Neuronal stem cell (in vitro differentiated cells): ENCODE measurements at regions not wholly inside any gene's neighbourhood (a gene's known extent, or its start where the extent isn't known, plus 50 kb on each side); places are given as distances from the start of the nearest gene placed in this dataset.

ENCODE experiments used
- DNase-seq: peaks from one replicate; pipeline ENCODE4 v3.0.0-alpha.2; 2013; ENCODE audit warnings: low spot score
- H2AFZ ChIP-seq: one replicate; pipeline ENCODE4 v1.6.1; 2013; ENCODE audit warnings: mild to moderate bottlenecking, low read length, inconsistent platforms
- H2AK5ac ChIP-seq: 2 replicates; pipeline ENCODE4 v1.6.1; 2013; ENCODE audit warnings: low read depth, mild to moderate bottlenecking, inconsistent platforms, low read length, moderate library complexity, mixed read lengths
- H2BK120ac ChIP-seq: 2 replicates; pipeline ENCODE4 v1.6.1; 2013; ENCODE audit warnings: low read depth, mild to moderate bottlenecking, inconsistent platforms, low read length, moderate library complexity, mixed read lengths
- H2BK12ac ChIP-seq: one replicate; pipeline ENCODE4 v1.6.1; 2013; ENCODE audit warnings: low read length, inconsistent platforms
- H2BK15ac ChIP-seq: 2 replicates; pipeline ENCODE4 v1.6.1; 2013; ENCODE audit warnings: mild to moderate bottlenecking, low read length, inconsistent platforms, mixed read lengths
- H2BK5ac ChIP-seq: one replicate; pipeline ENCODE4 v1.6.1; 2013; ENCODE audit warnings: inconsistent platforms, mild to moderate bottlenecking, low read length, moderate library complexity
- H3K14ac ChIP-seq: one replicate; pipeline ENCODE4 v1.6.1; 2013; ENCODE audit warnings: low read length, inconsistent platforms
- H3K18ac ChIP-seq: 2 replicates; pipeline ENCODE4 v1.6.1; 2013; ENCODE audit warnings: low read length, inconsistent platforms
- H3K23ac ChIP-seq: 2 replicates; pipeline ENCODE4 v1.6.1; 2013; ENCODE audit warnings: low read depth, mild to moderate bottlenecking, mixed read lengths, low read length, inconsistent platforms; ENCODE audit not compliant: poor library complexity
- H3K27ac ChIP-seq: replicated peaks from 3 replicates; pipeline ENCODE4 v1.5.1; 2013; ENCODE audit warnings: low read length, inconsistent platforms
- H3K27me3 ChIP-seq, 3 experiments: 2 replicates each; pipeline ENCODE4 v1.6.1; 2013; ENCODE audit warnings: low read length in 3 of 3, mild to moderate bottlenecking in 2 of 3, inconsistent platforms in 1 of 3, low read depth in 1 of 3, mixed read lengths in 1 of 3, moderate library complexity in 1 of 3; ENCODE audit not compliant: control insufficient read depth in 3 of 3, insufficient read depth in 3 of 3
- H3K36me3 ChIP-seq, 2 donors: replicated peaks in 1 of 2; 2 replicates each; pipeline ENCODE4 v1.6.1; 2013; ENCODE audit warnings: low read length in 2 of 2; ENCODE audit not compliant: control insufficient read depth in 2 of 2, insufficient read depth in 2 of 2
- H3K4ac ChIP-seq: 2 replicates; pipeline ENCODE4 v1.6.1; 2013; ENCODE audit warnings: inconsistent platforms, mild to moderate bottlenecking, low read length, moderate library complexity
- H3K4me1 ChIP-seq, 2 donors: 1 replicate in 1 of 2; 2 replicates in 1 of 2; pipeline ENCODE4 v1.6.1; 2013; ENCODE audit warnings: low read length in 2 of 2, low read depth in 1 of 2; ENCODE audit not compliant: control insufficient read depth in 2 of 2, insufficient read depth in 1 of 2
- H3K4me2 ChIP-seq: one replicate; pipeline ENCODE4 v1.6.1; 2013; ENCODE audit warnings: mild to moderate bottlenecking, low read length, inconsistent platforms; ENCODE audit not compliant: insufficient read depth, poor library complexity, severe bottlenecking
- H3K4me3 ChIP-seq, 2 donors: 2 replicates each; pipeline ENCODE4 v1.5.1; 2013; ENCODE audit warnings: low read length in 2 of 2, mild to moderate bottlenecking in 2 of 2, inconsistent platforms in 1 of 2, moderate library complexity in 1 of 2
- H3K79me1 ChIP-seq: one replicate; pipeline ENCODE4 v1.6.1; 2013; ENCODE audit warnings: low read depth, mild to moderate bottlenecking, inconsistent platforms, low read length, moderate library complexity
- H3K9ac ChIP-seq: one replicate; pipeline ENCODE4 v1.6.1; 2013; ENCODE audit warnings: mild to moderate bottlenecking, low read depth, low read length, inconsistent platforms; ENCODE audit not compliant: poor library complexity
- H3K9me3 ChIP-seq, 2 donors: replicated peaks in 1 of 2; 2 replicates each; pipeline versions ENCODE3 to v1.6.1; 2013; ENCODE audit warnings: low read length in 2 of 2, mild to moderate bottlenecking in 2 of 2, inconsistent platforms in 1 of 2, low read depth in 1 of 2, mixed read lengths in 1 of 2, moderate library complexity in 1 of 2; ENCODE audit not compliant: control insufficient read depth in 2 of 2, insufficient read depth in 1 of 2
- H4K8ac ChIP-seq: one replicate; pipeline ENCODE4 v1.6.1; 2013; ENCODE audit warnings: low read depth, mild to moderate bottlenecking, inconsistent platforms, low read length, moderate library complexity
- H4K91ac ChIP-seq: one replicate; pipeline ENCODE4 v1.6.1; 2013; ENCODE audit warnings: low read length, low read depth, mild to moderate bottlenecking, inconsistent platforms; ENCODE audit not compliant: poor library complexity
- WGBS, 2 donors: extraction: QIAGEN DNeasy Blood & Tissue Kit; methylation state at CpG; one replicate each; pipeline ENCODE4 v1.1.7; 2013; ENCODE audit warnings: missing lambda C conversion rate in 2 of 2, mixed read lengths in 1 of 2; ENCODE audit not compliant: insufficient read length in 2 of 2, insufficient replicate concordance in 1 of 2; ENCODE audit errors: extremely low coverage in 2 of 2; 5-methylcytosine and 5-hydroxymethylcytosine counted together

- Histone ChIP-seq H2AFZ (peak overlapping the region; percentile 71), H3K23ac (no peak overlapping the region), H4K8ac (no peak overlapping the region)
Measured at GRCh38 chr4:57191523-57192034, 81.4 kb upstream of the IGFBP7 start.

GRCh38 chr4:57190601-57191481, 80.7 kb upstream of the IGFBP7 start:
- Histone ChIP-seq H3K4me2 (no peak overlapping the region), H3K4me1 (peaks cover 7 to 18% of the 10 kb centered on the region in 2 donors), H2BK12ac (no peak overlapping the region), H2AK5ac (no peak overlapping the region), H3K14ac (no peak overlapping the region), H4K8ac (no peak overlapping the region), H3K27me3 (no peaks in the 10 kb centered on the region), H3K9ac (no peak overlapping the region), H2AFZ (no peak overlapping the region), H4K91ac (no peak overlapping the region), H3K27ac (no peak overlapping the region), H3K79me1 (no peaks in the 10 kb centered on the region), H2BK120ac (no peak overlapping the region), H3K4ac (no peak overlapping the region), H3K4me3 (no peak overlapping the region), H3K23ac (no peak overlapping the region), H2BK5ac (no peak overlapping the region), H3K36me3 (no peaks in the 10 kb centered on the region), H3K9me3 (no peaks in the 10 kb centered on the region), H3K18ac (no peak overlapping the region), H2BK15ac (no peak overlapping the region)
- DNase-seq: peak; percentile 47
- WGBS, 2 donors: no CpG with 5 or more reads among the region's 12 CpGs

More at GRCh38 chr4:57191523-57192034, 81.4 kb upstream of the IGFBP7 start:
- Histone ChIP-seq H3K27ac (no peak overlapping the region), H2AK5ac (no peak overlapping the region), H3K18ac (no peak overlapping the region), H3K9ac (no peak overlapping the region), H3K36me3 (no peaks in the 10 kb centered on the region), H2BK12ac (no peak overlapping the region), H3K14ac (no peak overlapping the region), H3K4me2 (no peak overlapping the region), H2BK5ac (no peak overlapping the region), H3K27me3 (no peaks in the 10 kb centered on the region), H3K4ac (no peak overlapping the region), H2BK15ac (no peak overlapping the region), H3K79me1 (no peaks in the 10 kb centered on the region), H3K9me3 (no peaks in the 10 kb centered on the region), H3K4me1 (peaks cover 7 to 15% of the 10 kb centered on the region in 2 donors), H2BK120ac (no peak overlapping the region), H3K4me3 (no peak overlapping the region), H4K91ac (no peak overlapping the region)
- no CpG with 5 or more reads among the region's 1 CpG for WGBS, 2 donors
- no peak for DNase-seq

- Histone ChIP-seq H3K9me3 (no peaks in the 10 kb centered on the region), H3K9ac (no peak overlapping the region), H4K91ac (no peak overlapping the region), H4K8ac (no peak overlapping the region), H2BK120ac (no peak overlapping the region), H2BK5ac (no peak overlapping the region), H3K4me2 (no peak overlapping the region), H3K27me3 (no peaks in the 10 kb centered on the region), H2AK5ac (no peak overlapping the region), H2AFZ (no peak overlapping the region), H3K14ac (no peak overlapping the region), H3K27ac (no peak overlapping the region), H3K4me3 (no peak overlapping the region), H3K4ac (no peak overlapping the region), H3K18ac (no peak overlapping the region), H2BK15ac (no peak overlapping the region), H3K79me1 (no peaks in the 10 kb centered on the region), H3K36me3 (no peaks in the 10 kb centered on the region), H3K4me1 (peaks cover 3 to 15% of the 10 kb centered on the region in 2 donors), H3K23ac (no peak overlapping the region), H2BK12ac (no peak overlapping the region)
- no peak for DNase-seq
- no CpG with 5 or more reads among the region's 4 CpGs for WGBS, 2 donors
Measured at GRCh38 chr4:57187246-57187645, 77.1 kb upstream of the IGFBP7 start.

- H3K79me1 ChIP-seq: no peaks in the 10 kb centered on the region
- H3K4me2 ChIP-seq: no peak overlapping the region
- H4K8ac ChIP-seq: no peak overlapping the region
- H2BK12ac ChIP-seq: no peak overlapping the region
- H3K27me3 ChIP-seq: no peaks in the 10 kb centered on the region
- H2AK5ac ChIP-seq: no peak overlapping the region
- H2BK5ac ChIP-seq: no peak overlapping the region
- no peak for DNase-seq
- H2AFZ ChIP-seq: no peak overlapping the region
- no peak overlapping the region for H3K27ac ChIP-seq
- H3K4me1 ChIP-seq: peaks cover 0 to 6% of the 10 kb centered on the region in 2 donors
- H3K4me3 ChIP-seq: no peak overlapping the region
- WGBS, 2 donors: no CpG with 5 or more reads among the region's 18 CpGs
- H3K4ac ChIP-seq: no peak overlapping the region
- H3K23ac ChIP-seq: no peak overlapping the region
- no peak overlapping the region for H2BK15ac ChIP-seq
- no peak overlapping the region for H3K18ac ChIP-seq
- no peak overlapping the region for H3K14ac ChIP-seq
- H3K9ac ChIP-seq: no peak overlapping the region
- H3K9me3 ChIP-seq: no peaks in the 10 kb centered on the region
- no peaks in the 10 kb centered on the region for H3K36me3 ChIP-seq
- no peak overlapping the region for H4K91ac ChIP-seq
- H2BK120ac ChIP-seq: no peak overlapping the region
Measured at GRCh38 chr4:57184378-57185029, 74.3 kb upstream of the IGFBP7 start.
